Gastrocnemius medialis (tissue), 4 donors: ENCODE measurements at regions not wholly inside any gene's neighbourhood (a gene's known extent, or its start where the extent isn't known, plus 50 kb on each side); places are given as distances from the start of the nearest gene placed in this dataset.

Experiments used
- ATAC-seq, 2 donors: fragments of 150-250 bp; one replicate each; pipeline ENCODE4 v1.9.1; 2016
- DNase-seq, 2 donors: peaks; one replicate each; pipeline ENCODE4 v3.0.0-alpha.2; 2019
- H3K27ac ChIP-seq, 4 donors: fragments of 200-600 bp; sonication (generic); 1 replicate in 1 of 4; 2 replicates in 3 of 4; pipeline ENCODE4 v1.5.1; 2016 to 2018; ENCODE audit warnings: mild to moderate bottlenecking in 2 of 4, moderate library complexity in 1 of 4
- H3K27me3 ChIP-seq, 3 donors: fragments of 200-600 bp; sonication (generic) in 2 of 3; 1 replicate in 1 of 3; 2 replicates in 2 of 3; pipeline versions ENCODE4 v1.5.1 to v1.6.0; 2016 to 2019; ENCODE audit warnings: mild to moderate bottlenecking in 1 of 3, moderate library complexity in 1 of 3
- H3K36me3 ChIP-seq, 2 donors: fragments of 200-600 bp; sonication (generic) in 1 of 2; one replicate each; pipeline ENCODE4 v1.5.1; 2017 to 2018
- H3K4me1 ChIP-seq, 2 donors: fragments of 200-600 bp; sonication (generic) in 1 of 2; one replicate each; pipeline ENCODE4 v1.5.1; 2016 to 2017; ENCODE audit warnings: mild to moderate bottlenecking in 2 of 2
- H3K4me3 ChIP-seq, 4 donors: fragments of 200-600 bp; sonication (generic) in 3 of 4; 1 replicate in 1 of 4; 2 replicates in 3 of 4; pipeline ENCODE4 v1.5.1; 2016 to 2019; ENCODE audit warnings: mild to moderate bottlenecking in 2 of 4
- H3K9me3 ChIP-seq, 3 donors: fragments of 200-600 bp; sonication (generic) in 2 of 3; 1 replicate in 1 of 3; 2 replicates in 2 of 3; pipeline ENCODE4 v1.5.1; 2016 to 2019
- POLR2A ChIP-seq, 2 donors: fragments of 450-650 bp; IDR thresholded peaks; one replicate each; pipeline ENCODE4 v1.6.1; 2017; ENCODE audit warnings: antibody characterized with exemption in 2 of 2, mild to moderate bottlenecking in 2 of 2, moderate library complexity in 2 of 2
- in situ Hi-C, 4 donors: fragments of 200-750 bp; cut with MboI; loops; one replicate each; pipeline versions ENCODE4 v1.15.0 to v1.8.0; 2017; ENCODE audit warnings: low sequenced_read_pairs in 4 of 4
- intact Hi-C: fragments of 100-400 bp; cut with DNase I; formaldehyde crosslinking; loops from one replicate; pipeline ENCODE4 v1.15.1; 2023; ENCODE audit warnings: low total_unique reads
- TF ChIP-seq, protein P1 (sequence below), 5 experiments: fragments of 450-650 bp in 3 of 5; fragments of 200-600 bp in 2 of 5; sonication (generic) in 2 of 5; IDR thresholded peaks in 4 of 5; conservative IDR thresholded peaks in 1 of 5; 1 replicate in 4 of 5; 2 replicates in 1 of 5; pipeline ENCODE4 v1.5.1; 2016 to 2019; ENCODE audit warnings: antibody characterized with exemption in 5 of 5, mild to moderate bottlenecking in 3 of 5, moderate library complexity in 3 of 5

GRCh38 chrX:79243691-79244090 is 99.2 kb downstream of the GPR174 start:
- H3K9me3 ChIP-seq, result no peaks in the 10 kb centered on the region
- in situ Hi-C loops (no loop called here), intact Hi-C loops (no loop called here)
- no peak overlapping the region for H3K4me3 ChIP-seq
- ATAC-seq, result no peak
- no peaks in the 10 kb centered on the region for H3K4me1 ChIP-seq
- no peaks in the 10 kb centered on the region for H3K27me3 ChIP-seq
- no peak for DNase-seq
- no peaks in the 10 kb centered on the region for H3K36me3 ChIP-seq
- TF ChIP-seq POLR2A (IDR thresholded peaks at IDR 0.05), result no peak
- TF ChIP-seq, protein P1, sequence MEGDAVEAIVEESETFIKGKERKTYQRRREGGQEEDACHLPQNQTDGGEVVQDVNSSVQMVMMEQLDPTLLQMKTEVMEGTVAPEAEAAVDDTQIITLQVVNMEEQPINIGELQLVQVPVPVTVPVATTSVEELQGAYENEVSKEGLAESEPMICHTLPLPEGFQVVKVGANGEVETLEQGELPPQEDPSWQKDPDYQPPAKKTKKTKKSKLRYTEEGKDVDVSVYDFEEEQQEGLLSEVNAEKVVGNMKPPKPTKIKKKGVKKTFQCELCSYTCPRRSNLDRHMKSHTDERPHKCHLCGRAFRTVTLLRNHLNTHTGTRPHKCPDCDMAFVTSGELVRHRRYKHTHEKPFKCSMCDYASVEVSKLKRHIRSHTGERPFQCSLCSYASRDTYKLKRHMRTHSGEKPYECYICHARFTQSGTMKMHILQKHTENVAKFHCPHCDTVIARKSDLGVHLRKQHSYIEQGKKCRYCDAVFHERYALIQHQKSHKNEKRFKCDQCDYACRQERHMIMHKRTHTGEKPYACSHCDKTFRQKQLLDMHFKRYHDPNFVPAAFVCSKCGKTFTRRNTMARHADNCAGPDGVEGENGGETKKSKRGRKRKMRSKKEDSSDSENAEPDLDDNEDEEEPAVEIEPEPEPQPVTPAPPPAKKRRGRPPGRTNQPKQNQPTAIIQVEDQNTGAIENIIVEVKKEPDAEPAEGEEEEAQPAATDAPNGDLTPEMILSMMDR (IDR thresholded peaks at IDR 0.05 in 4 of 5, conservative IDR thresholded peaks at IDR 0.05 in 1 of 5), result no peak
- no peak overlapping the region for H3K27ac ChIP-seq

- Histone ChIP-seq H3K9me3 (no peaks in the 10 kb centered on the region), H3K4me3 (no peak overlapping the region), H3K4me1 (no peaks in the 10 kb centered on the region), H3K27me3 (no peaks in the 10 kb centered on the region), H3K27ac (no peak overlapping the region), H3K36me3 (no peaks in the 10 kb centered on the region)
- TF ChIP-seq, protein P1 (IDR thresholded peaks at IDR 0.05 in 4 of 5, conservative IDR thresholded peaks at IDR 0.05 in 1 of 5), result no peak
- no peak for TF ChIP-seq POLR2A (IDR thresholded peaks at IDR 0.05)
- intact Hi-C loops, result no loop called here
- ATAC-seq, result no peak
- in situ Hi-C loops, result no loop called here
- no peak for DNase-seq
These were observed 91.4 kb downstream of the GPR174 start for GRCh38 chrX:79235899-79236298.

DNA sequence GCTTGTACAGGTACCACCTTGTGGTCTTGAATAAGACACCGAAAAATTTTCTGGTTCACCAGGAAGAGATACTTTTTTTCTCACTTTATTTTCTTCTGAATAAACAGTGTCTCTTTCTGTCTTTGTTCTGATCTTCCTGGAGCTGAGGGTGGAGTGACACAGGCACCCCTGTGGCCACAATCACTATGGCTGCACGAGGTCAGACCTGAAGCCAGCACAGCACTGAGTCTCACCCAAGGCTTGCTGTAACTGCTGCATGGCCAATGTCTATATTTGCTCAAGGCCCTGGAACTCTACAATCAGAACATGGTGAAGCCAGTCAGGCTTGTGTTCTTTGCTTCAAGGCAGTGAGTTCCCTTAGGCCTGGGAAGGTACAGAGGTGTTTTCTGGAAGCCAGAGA is 87.2 kb downstream of the GPR174 start:
- H3K27ac ChIP-seq, result no peak overlapping the region
- H3K9me3 ChIP-seq, result no peaks in the 10 kb centered on the region
- intact Hi-C loops (no loop called here), in situ Hi-C loops (no loop called here)
- TF ChIP-seq, protein P1 (IDR thresholded peaks at IDR 0.05 in 4 of 5, conservative IDR thresholded peaks at IDR 0.05 in 1 of 5), result no peak
- no peak for TF ChIP-seq POLR2A (IDR thresholded peaks at IDR 0.05)
- no peak for ATAC-seq
- no peaks in the 10 kb centered on the region for H3K36me3 ChIP-seq
- no peaks in the 10 kb centered on the region for H3K27me3 ChIP-seq
- DNase-seq, result no peak
- H3K4me3 ChIP-seq, result no peak overlapping the region
- no peaks in the 10 kb centered on the region for H3K4me1 ChIP-seq
